ENCODE measurements at regions not wholly inside any gene's neighbourhood (a gene's known extent, or its start where the extent isn't known, plus 50 kb on each side); places are given as distances from the start of the nearest gene placed in this dataset.

DNA sequence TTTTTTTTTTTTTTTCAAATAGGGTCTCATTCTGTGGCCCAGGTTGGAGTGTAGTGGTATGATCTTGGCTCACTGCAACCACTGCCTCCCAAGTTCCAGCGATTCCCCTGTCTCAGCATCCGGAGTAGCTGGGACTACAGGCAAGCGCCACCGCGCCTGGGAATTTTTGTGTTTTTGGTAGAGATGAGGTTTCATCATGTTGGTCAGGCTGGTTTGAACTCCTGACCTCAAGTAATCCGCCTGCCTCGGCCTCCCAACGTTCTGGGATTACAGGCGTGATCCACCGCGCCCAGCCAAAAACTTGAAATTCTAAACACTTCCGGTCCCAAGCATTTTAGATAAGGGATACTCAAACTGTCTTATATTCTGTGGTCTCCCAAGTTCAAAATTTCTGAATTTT lies 718.9 kb upstream of the MEF2C start:
- TF ChIP-seq EZH2 (IDR thresholded peaks at IDR 0.05; ENCODE audit: borderline replicate concordance, low read depth, low read length, severe bottlenecking): no peak
- TF ChIP-seq POLR2A (IDR thresholded peaks at IDR 0.05; ENCODE audit: low read depth, low read length): no peak
- TF ChIP-seq CTCF (IDR thresholded peaks at IDR 0.05; ENCODE audit: extremely low read depth in 1 of 2, insufficient read depth in 1 of 2, low read depth in 1 of 2, low read length in 2 of 2): no peak
- TF ChIP-seq POLR2AphosphoS5 (IDR thresholded peaks at IDR 0.05; ENCODE audit: insufficient read depth, low read depth, low read length): no peak
- no peak for TF ChIP-seq MAX (IDR thresholded peaks at IDR 0.05; ENCODE audit: insufficient read depth, insufficient read length)
- TF ChIP-seq FOS (IDR thresholded peaks at IDR 0.05; ENCODE audit: borderline replicate concordance, insufficient read depth, low read length): no peak

Data from endothelial cell of umbilical vein (primary cell).